Chondrocyte (in vitro differentiated cells): ENCODE measurements at regions not wholly inside any gene's neighbourhood (a gene's known extent, or its start where the extent isn't known, plus 50 kb on each side); places are given as distances from the start of the nearest gene placed in this dataset.

Experiments used
- DNase-seq: peaks from one replicate; pipeline ENCODE4 v3.0.0; 2021; ENCODE audit warnings: mixed read lengths, low spot score
- H3K27ac Mint-ChIP-seq: one replicate; pipeline ENCODE4 v1.8.0; 2021; ENCODE audit warnings: mild to moderate bottlenecking, moderate library complexity, mixed read lengths; ENCODE audit not compliant: unreplicated experiment
- H3K27me3 Mint-ChIP-seq: 2 replicates; pipeline ENCODE4 v1.8.0; 2021; ENCODE audit warnings: low read depth, mixed read lengths
- H3K36me3 Mint-ChIP-seq: 2 replicates; pipeline ENCODE4 v1.8.0; 2021; ENCODE audit warnings: low read depth, mixed read lengths
- H3K4me1 Mint-ChIP-seq: 2 replicates; pipeline ENCODE4 v1.8.0; 2021; ENCODE audit warnings: low read depth, mild to moderate bottlenecking, mixed read lengths
- H3K4me3 Mint-ChIP-seq: one replicate; pipeline ENCODE4 v1.8.0; 2021; ENCODE audit warnings: mild to moderate bottlenecking, moderate library complexity, mixed read lengths; ENCODE audit not compliant: unreplicated experiment
- H3K9me3 Mint-ChIP-seq: 2 replicates; pipeline ENCODE4 v1.8.0; 2021; ENCODE audit warnings: low read depth, mixed read lengths
- CTCF ChIP-seq: fragments of 200-600 bp; sonication (generic); IDR thresholded peaks from 2 replicates; pipeline ENCODE4 v1.5.0; 2021; ENCODE audit warnings: antibody characterized with exemption, mild to moderate bottlenecking, moderate library complexity

GRCh38 chr3:124084022-124084881, 92.3 kb upstream of the ROPN1 start:
- H3K36me3 Mint-ChIP-seq, result no peaks in the 10 kb centered on the region
- H3K9me3 Mint-ChIP-seq, result no peaks in the 10 kb centered on the region
- peak overlapping the region; percentile 6 for H3K27ac Mint-ChIP-seq
- no peak for TF ChIP-seq CTCF
- H3K27me3 Mint-ChIP-seq, result no peaks in the 10 kb centered on the region
- no peak for DNase-seq
- H3K4me3 Mint-ChIP-seq, result no peak overlapping the region
- H3K4me1 Mint-ChIP-seq, result peaks cover 8% of the 10 kb centered on the region

GRCh38 chr3:124088801-124089200, 96.9 kb upstream of the ROPN1 start:
- no peaks in the 10 kb centered on the region for H3K9me3 Mint-ChIP-seq
- peaks cover 27% of the 10 kb centered on the region for H3K4me1 Mint-ChIP-seq
- DNase-seq, result no peak
- no peak overlapping the region for H3K27ac Mint-ChIP-seq
- H3K27me3 Mint-ChIP-seq, result no peaks in the 10 kb centered on the region
- H3K36me3 Mint-ChIP-seq, result peaks cover 3% of the 10 kb centered on the region
- H3K4me3 Mint-ChIP-seq, result no peak overlapping the region
- no peak for TF ChIP-seq CTCF

- Mint-ChIP-seq H3K27ac (no peak overlapping the region), H3K27me3 (no peaks in the 10 kb centered on the region), H3K36me3 (peaks cover 3% of the 10 kb centered on the region), H3K4me1 (peaks cover 26% of the 10 kb centered on the region), H3K9me3 (no peaks in the 10 kb centered on the region), H3K4me3 (no peak overlapping the region)
- TF ChIP-seq CTCF, result no peak
- no peak for DNase-seq
Measured at GRCh38 chr3:124089214-124089613, 97.3 kb upstream of the ROPN1 start.

- no peaks in the 10 kb centered on the region for H3K9me3 Mint-ChIP-seq
- H3K36me3 Mint-ChIP-seq, result peaks cover 3% of the 10 kb centered on the region
- peaks cover 19% of the 10 kb centered on the region for H3K4me1 Mint-ChIP-seq
- H3K27ac Mint-ChIP-seq, result no peak overlapping the region
- no peak overlapping the region for H3K4me3 Mint-ChIP-seq
- DNase-seq, result no peak
- TF ChIP-seq CTCF, result no peak
- no peaks in the 10 kb centered on the region for H3K27me3 Mint-ChIP-seq
Measured at GRCh38 chr3:124091716-124092115, 99.8 kb upstream of the ROPN1 start.

GRCh38 chr3:124092811-124093210, 100.9 kb upstream of the ROPN1 start:
- Mint-ChIP-seq H3K36me3 (peaks cover 3% of the 10 kb centered on the region), H3K27me3 (no peaks in the 10 kb centered on the region), H3K9me3 (no peaks in the 10 kb centered on the region), H3K4me3 (no peak overlapping the region), H3K27ac (no peak overlapping the region), H3K4me1 (peaks cover 19% of the 10 kb centered on the region)
- TF ChIP-seq CTCF, result no peak
- DNase-seq, result no peak
